ENCODE measurements at regions not wholly inside any gene's neighbourhood (a gene's known extent, or its start where the extent isn't known, plus 50 kb on each side); places are given as distances from the start of the nearest gene placed in this dataset.
"Not testable (repeated sequence)": the region's sequence is repeated elsewhere in the genome, so short reads cannot be mapped to it uniquely, and the experiment has no call there.

DNA sequence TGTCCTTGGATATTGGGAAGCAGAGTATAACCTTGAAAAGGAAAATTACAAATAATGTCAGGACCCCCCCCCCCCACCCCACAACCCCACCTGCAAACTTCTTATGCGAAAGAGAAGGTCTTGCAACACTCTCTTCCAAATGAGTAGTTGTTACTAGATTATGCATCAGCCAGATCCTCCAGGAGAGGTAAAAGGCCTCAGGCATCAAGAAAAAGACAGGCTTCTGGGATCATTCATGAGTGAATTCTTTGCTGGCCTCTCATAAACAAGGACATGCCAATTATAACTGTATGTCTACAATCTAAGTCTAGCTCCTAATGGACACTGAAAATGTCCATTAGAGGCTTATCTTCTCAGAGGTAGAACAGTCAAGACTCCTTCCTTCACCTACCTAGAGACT is 1443.3 kb downstream of the RAPGEF2 start:
- Histone ChIP-seq H3K4me1 (ENCODE audit: control insufficient read depth, insufficient read depth, low read length) (no peaks in the 10 kb centered on the region), H3K27me3 (ENCODE audit: control insufficient read depth, insufficient read depth, low read length) (no peaks in the 10 kb centered on the region), H3K36me3 (ENCODE audit: insufficient read depth, low read length) (no peaks in the 10 kb centered on the region), H3K4me3 (ENCODE audit: low read length) (no peak overlapping the region), H3K9me3 (replicated peaks; ENCODE audit: low read length) (no peaks in the 10 kb centered on the region), H3K4me2 (ENCODE audit: low read length) (no peak overlapping the region), H3K9ac (ENCODE audit: low read depth, low read length) (no peak overlapping the region)

DNA sequence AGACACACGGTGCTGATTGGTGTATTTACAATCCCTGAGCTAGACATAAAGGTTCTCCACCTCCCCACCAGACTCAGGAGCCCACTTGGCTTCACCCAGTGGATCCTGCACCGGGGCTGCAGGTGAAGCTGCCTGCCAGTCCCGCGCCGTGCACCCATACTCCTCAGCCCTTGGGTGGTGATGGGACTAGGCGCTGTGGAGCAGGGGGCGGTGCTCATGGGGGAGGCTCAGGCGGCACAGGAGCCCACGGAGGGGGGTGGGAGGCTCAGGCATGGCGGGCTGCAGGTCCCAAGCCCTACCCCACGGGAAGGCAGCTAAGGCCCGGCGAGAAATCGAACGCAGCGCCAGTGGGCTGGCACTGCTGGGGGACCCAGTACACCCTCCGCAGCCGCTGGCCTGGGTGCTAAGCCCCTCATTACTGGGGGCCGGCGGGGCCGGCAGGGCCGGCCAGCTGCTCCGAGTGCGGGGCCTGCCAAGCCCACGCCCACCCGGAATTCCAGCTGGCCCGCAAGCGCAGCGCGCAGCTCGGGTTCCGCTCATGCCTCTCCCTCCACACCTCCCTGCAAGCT is 1447.2 kb downstream of the RAPGEF2 start:
- H3K4me1 ChIP-seq (ENCODE audit: control insufficient read depth, insufficient read depth, low read length); H3K4me3 ChIP-seq (ENCODE audit: low read length); H3K36me3 ChIP-seq (ENCODE audit: insufficient read depth, low read length); H3K9me3 ChIP-seq (replicated peaks; ENCODE audit: low read length); H3K27me3 ChIP-seq (ENCODE audit: control insufficient read depth, insufficient read depth, low read length); H3K4me2 ChIP-seq (ENCODE audit: low read length); H3K9ac ChIP-seq (ENCODE audit: low read depth, low read length): not testable (repeated sequence)

DNA sequence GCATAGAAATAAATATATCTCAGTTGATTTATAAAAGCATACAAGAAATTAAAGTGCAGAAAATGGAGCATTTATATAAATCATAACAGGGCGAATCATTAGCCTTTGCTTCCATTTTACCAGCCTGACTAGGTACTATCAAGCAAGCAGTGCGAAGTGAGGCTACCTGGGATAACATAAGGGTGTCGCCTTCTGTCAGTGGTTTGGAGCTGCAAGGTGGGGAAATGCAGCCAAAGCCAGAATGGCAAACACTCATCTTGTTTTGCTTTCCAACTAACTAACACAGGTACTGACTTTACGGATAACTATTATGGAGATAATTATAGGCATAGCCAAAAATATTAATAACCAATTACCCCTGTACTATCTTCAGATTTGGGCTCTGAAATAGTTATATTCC is 1459.8 kb downstream of the RAPGEF2 start:
- no peaks in the 10 kb centered on the region for H3K4me1 ChIP-seq (ENCODE audit: control insufficient read depth, insufficient read depth, low read length)
- no peak overlapping the region for H3K4me3 ChIP-seq (ENCODE audit: low read length)
- H3K27me3 ChIP-seq (ENCODE audit: control insufficient read depth, insufficient read depth, low read length): no peaks in the 10 kb centered on the region
- H3K36me3 ChIP-seq (ENCODE audit: insufficient read depth, low read length): no peaks in the 10 kb centered on the region
- no peak overlapping the region for H3K4me2 ChIP-seq (ENCODE audit: low read length)
- no peak overlapping the region for H3K9ac ChIP-seq (ENCODE audit: low read depth, low read length)
- no peaks in the 10 kb centered on the region for H3K9me3 ChIP-seq (replicated peaks; ENCODE audit: low read length)

DNA sequence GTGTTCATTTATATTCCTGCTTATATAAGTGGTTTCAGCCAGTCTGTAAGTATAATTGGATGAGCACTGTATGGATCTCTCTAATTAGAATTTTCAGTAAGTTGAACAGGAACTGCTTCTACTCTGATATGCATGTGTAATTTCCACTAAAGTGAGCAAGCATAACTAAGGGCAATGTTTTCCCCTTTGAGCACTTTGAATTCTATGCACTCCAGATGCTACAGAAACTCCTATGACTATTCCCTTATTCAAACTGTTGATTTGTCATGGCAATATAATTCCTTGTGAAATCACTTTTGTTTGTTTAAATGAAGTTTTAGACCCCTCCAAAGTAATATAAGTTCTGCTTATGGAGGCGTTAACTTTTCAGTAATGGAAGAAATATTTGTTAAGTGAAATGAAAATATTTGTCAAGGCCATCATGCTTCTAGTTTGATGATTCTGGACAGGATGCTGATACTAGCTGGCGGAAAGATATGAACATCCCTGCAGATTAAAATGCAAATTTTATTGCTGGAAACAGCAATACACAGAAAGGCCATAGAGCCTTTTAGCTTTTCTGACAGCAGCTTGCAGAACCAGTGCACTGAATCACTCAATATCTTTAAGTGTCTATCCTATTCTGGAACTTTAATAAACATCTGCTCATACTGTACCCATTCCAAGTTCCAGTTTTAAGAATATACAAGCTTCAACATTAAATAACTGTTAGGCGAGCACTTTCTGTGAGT is 1460.8 kb downstream of the RAPGEF2 start:
- H3K4me3 ChIP-seq (ENCODE audit: low read length): no peak overlapping the region
- H3K36me3 ChIP-seq (ENCODE audit: insufficient read depth, low read length): no peaks in the 10 kb centered on the region
- H3K27me3 ChIP-seq (ENCODE audit: control insufficient read depth, insufficient read depth, low read length): no peaks in the 10 kb centered on the region
- no peak overlapping the region for H3K4me2 ChIP-seq (ENCODE audit: low read length)
- no peak overlapping the region for H3K9ac ChIP-seq (ENCODE audit: low read depth, low read length)
- H3K9me3 ChIP-seq (replicated peaks; ENCODE audit: low read length): no peaks in the 10 kb centered on the region
- no peaks in the 10 kb centered on the region for H3K4me1 ChIP-seq (ENCODE audit: control insufficient read depth, insufficient read depth, low read length)

DNA sequence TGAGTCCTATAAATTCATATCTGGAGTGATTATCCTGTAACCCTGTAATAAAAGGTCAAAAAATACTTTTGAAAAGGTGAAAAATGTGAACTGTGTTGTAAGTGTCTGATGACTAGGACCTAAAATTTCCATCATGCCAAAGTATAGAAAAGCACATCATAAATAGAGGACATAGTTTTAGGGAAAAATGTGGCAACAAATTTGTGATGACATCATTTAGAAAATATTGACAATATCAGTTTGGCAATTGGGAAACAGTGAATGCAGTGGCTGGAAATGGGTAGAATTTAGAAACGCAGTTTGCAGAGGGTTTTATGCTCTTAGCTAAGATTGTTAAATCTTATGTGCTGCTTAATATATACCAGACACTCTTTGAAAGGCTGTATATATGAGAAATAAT is 1464.8 kb downstream of the RAPGEF2 start:
- H3K36me3 ChIP-seq (ENCODE audit: insufficient read depth, low read length): no peaks in the 10 kb centered on the region
- no peak overlapping the region for H3K4me3 ChIP-seq (ENCODE audit: low read length)
- peaks cover 4% of the 10 kb centered on the region for H3K9me3 ChIP-seq (replicated peaks; ENCODE audit: low read length)
- H3K4me2 ChIP-seq (ENCODE audit: low read length): no peak overlapping the region
- no peak overlapping the region for H3K9ac ChIP-seq (ENCODE audit: low read depth, low read length)
- H3K27me3 ChIP-seq (ENCODE audit: control insufficient read depth, insufficient read depth, low read length): no peaks in the 10 kb centered on the region
- H3K4me1 ChIP-seq (ENCODE audit: control insufficient read depth, insufficient read depth, low read length): no peaks in the 10 kb centered on the region

DNA sequence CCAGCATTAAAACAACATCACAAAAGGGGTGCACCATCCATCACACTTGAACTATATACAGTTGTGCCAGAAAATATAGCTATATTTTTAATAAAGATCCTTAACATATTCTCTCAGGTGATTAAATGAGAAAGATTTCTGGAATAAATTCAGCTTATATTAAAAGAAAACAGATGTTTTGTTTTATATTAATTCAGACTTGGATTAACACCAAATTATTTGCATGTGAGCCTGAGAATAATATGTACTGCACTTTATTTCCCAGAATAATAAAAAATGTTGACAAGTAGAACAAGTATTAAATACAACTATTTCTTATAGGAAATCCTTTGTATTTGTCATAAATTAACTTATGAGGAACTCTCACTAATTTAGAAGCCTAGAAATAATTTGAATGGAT is 1467.4 kb downstream of the RAPGEF2 start:
- H3K36me3 ChIP-seq (ENCODE audit: insufficient read depth, low read length): no peaks in the 10 kb centered on the region
- H3K9me3 ChIP-seq (replicated peaks; ENCODE audit: low read length): peaks cover 4% of the 10 kb centered on the region
- H3K27me3 ChIP-seq (ENCODE audit: control insufficient read depth, insufficient read depth, low read length): no peaks in the 10 kb centered on the region
- no peak overlapping the region for H3K4me2 ChIP-seq (ENCODE audit: low read length)
- H3K4me3 ChIP-seq (ENCODE audit: low read length): no peak overlapping the region
- H3K9ac ChIP-seq (ENCODE audit: low read depth, low read length): no peak overlapping the region
- no peaks in the 10 kb centered on the region for H3K4me1 ChIP-seq (ENCODE audit: control insufficient read depth, insufficient read depth, low read length)

DNA sequence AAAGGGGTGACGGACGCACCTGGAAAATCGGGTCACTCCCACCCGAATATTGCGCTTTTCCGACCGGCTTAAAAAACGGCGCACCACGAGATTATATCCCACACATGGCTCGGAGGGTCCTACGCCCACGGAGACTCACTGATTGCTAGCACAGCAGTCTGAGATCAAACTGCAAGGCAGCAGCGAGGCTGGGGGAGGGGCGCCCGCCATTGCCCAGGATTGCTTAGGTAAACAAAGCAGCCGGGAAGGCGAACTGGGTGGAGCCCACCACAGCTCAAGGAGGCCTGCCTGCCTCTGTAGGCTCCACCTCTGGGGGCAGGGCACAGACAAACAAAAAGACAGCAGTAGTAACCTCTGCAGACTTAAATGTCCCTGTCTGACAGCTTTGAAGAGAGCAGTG is 1471.4 kb downstream of the RAPGEF2 start:
- not testable (repeated sequence) for H3K36me3 ChIP-seq (ENCODE audit: insufficient read depth, low read length); H3K27me3 ChIP-seq (ENCODE audit: control insufficient read depth, insufficient read depth, low read length); H3K9me3 ChIP-seq (replicated peaks; ENCODE audit: low read length); H3K4me1 ChIP-seq (ENCODE audit: control insufficient read depth, insufficient read depth, low read length); H3K9ac ChIP-seq (ENCODE audit: low read depth, low read length); H3K4me3 ChIP-seq (ENCODE audit: low read length); H3K4me2 ChIP-seq (ENCODE audit: low read length)

DNA sequence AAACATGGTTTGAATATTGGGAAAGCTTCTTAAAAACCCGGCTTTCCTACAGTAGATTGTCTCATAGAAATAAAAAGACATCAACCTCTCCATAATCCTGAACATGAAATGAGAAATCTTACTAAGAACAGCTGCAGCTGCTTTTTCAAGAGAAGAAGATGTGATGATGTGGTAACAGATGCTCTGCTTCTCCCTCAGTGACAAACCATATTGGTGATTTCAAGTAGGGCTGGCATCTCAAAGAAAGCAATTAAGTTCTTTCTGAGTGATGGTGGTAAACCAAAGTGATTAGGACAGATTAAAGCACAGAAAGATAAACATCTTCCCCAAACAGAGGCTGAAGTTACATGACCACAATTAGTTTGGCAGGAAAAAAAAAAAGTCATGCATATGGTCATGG is 1477.7 kb downstream of the RAPGEF2 start:
- H3K27me3 ChIP-seq (ENCODE audit: control insufficient read depth, insufficient read depth, low read length): no peaks in the 10 kb centered on the region
- H3K4me2 ChIP-seq (ENCODE audit: low read length): no peak overlapping the region
- H3K9ac ChIP-seq (ENCODE audit: low read depth, low read length): no peak overlapping the region

DNA sequence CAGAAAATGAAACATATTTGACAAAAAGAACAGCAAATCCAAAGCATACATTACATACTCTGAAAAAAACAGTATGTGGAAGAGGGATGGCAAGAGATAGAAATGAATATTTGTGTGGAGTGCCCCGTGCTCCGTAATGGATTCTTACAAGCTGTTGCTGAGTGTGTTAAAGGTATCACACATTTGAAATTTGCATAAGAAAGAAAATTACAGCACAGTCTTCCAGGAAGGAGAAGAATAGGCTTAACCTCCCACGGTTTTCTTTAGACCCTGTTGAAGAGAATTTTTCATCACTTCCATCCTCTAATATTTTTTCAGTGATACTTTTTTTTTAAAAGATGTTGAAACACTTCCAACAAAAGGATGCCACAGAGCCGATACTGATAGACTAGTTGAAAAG is 1489.4 kb downstream of the RAPGEF2 start:
- H3K4me1 ChIP-seq (ENCODE audit: control insufficient read depth, insufficient read depth, low read length): no peaks in the 10 kb centered on the region
- no peak overlapping the region for H3K9ac ChIP-seq (ENCODE audit: low read depth, low read length)
- no peak overlapping the region for H3K4me2 ChIP-seq (ENCODE audit: low read length)
- no peak overlapping the region for H3K4me3 ChIP-seq (ENCODE audit: low read length)
- H3K9me3 ChIP-seq (replicated peaks; ENCODE audit: low read length): no peaks in the 10 kb centered on the region
- no peaks in the 10 kb centered on the region for H3K36me3 ChIP-seq (ENCODE audit: insufficient read depth, low read length)
- H3K27me3 ChIP-seq (ENCODE audit: control insufficient read depth, insufficient read depth, low read length): no peaks in the 10 kb centered on the region

More for the DNA sequence above, 1477.7 kb downstream of the RAPGEF2 start:
- H3K4me3 ChIP-seq (ENCODE audit: low read length): no peak overlapping the region
- H3K9me3 ChIP-seq (replicated peaks; ENCODE audit: low read length): no peaks in the 10 kb centered on the region
- H3K4me1 ChIP-seq (ENCODE audit: control insufficient read depth, insufficient read depth, low read length): no peaks in the 10 kb centered on the region
- no peaks in the 10 kb centered on the region for H3K36me3 ChIP-seq (ENCODE audit: insufficient read depth, low read length)

DNA sequence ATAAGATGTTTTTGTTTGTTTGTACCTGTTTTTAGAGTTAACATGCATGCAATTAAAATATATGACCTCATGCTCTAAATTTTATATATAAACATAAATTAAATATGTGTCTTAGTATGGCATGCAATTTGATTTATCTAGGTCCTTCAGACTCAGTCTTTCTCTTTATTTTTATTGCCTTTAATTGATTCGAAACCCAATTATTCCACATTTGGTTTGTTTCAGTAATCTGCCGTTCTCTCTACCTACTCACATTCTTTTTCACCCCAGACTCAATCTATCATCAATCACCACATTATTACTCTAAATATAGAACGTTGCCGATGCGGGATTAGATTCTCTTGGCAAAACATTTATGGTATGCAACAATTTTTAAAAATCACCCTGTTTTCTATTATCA is 1492.8 kb downstream of the RAPGEF2 start:
- Histone ChIP-seq H3K4me2 (ENCODE audit: low read length) (no peak overlapping the region), H3K4me1 (ENCODE audit: control insufficient read depth, insufficient read depth, low read length) (no peaks in the 10 kb centered on the region), H3K27me3 (ENCODE audit: control insufficient read depth, insufficient read depth, low read length) (no peaks in the 10 kb centered on the region), H3K36me3 (ENCODE audit: insufficient read depth, low read length) (no peaks in the 10 kb centered on the region), H3K9ac (ENCODE audit: low read depth, low read length) (no peak overlapping the region), H3K9me3 (replicated peaks; ENCODE audit: low read length) (no peaks in the 10 kb centered on the region), H3K4me3 (ENCODE audit: low read length) (no peak overlapping the region)

DNA sequence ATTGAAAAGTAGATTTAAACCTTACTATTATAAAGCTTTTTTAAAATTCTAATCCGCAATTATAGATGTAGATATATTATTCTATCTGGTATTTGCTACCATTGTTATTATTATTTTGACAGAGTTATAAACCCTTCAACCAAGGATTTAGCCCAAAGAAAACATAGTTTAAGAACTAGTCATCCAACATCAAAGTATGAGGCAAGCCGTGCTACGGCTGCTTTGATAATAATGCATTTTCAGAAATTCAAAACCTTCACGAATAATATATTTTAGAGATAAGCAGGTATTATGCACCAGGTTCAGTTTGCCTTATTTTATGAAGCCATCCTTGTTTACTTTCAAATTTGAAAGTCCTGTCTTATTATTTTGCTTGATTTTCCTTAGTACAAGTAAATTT is 1501.7 kb downstream of the RAPGEF2 start:
- Histone ChIP-seq H3K9me3 (replicated peaks; ENCODE audit: low read length) (no peaks in the 10 kb centered on the region), H3K9ac (ENCODE audit: low read depth, low read length) (no peak overlapping the region), H3K4me1 (ENCODE audit: control insufficient read depth, insufficient read depth, low read length) (no peaks in the 10 kb centered on the region), H3K36me3 (ENCODE audit: insufficient read depth, low read length) (no peaks in the 10 kb centered on the region), H3K4me2 (ENCODE audit: low read length) (no peak overlapping the region), H3K4me3 (ENCODE audit: low read length) (no peak overlapping the region), H3K27me3 (ENCODE audit: control insufficient read depth, insufficient read depth, low read length) (no peaks in the 10 kb centered on the region)

DNA sequence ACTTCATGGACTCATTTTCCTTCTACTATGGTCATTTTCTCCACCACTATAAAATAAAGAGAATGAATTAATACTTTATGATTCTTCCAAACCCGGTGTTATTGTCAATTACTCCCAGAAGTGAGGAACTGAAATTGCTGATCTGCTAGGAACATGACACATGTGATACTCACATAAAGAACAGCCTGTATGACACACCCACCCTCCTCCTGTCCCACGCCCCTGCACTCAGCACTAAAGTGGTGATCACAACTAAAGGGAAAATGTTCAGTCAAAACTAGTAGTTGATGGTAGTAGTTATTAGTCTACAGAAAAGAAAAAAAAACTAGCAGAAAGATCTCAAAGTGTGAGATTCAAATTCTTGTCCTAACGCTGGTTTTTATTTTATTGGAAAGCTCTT is 1508.3 kb downstream of the RAPGEF2 start:
- no peaks in the 10 kb centered on the region for H3K9me3 ChIP-seq (replicated peaks; ENCODE audit: low read length)
- no peak overlapping the region for H3K4me2 ChIP-seq (ENCODE audit: low read length)
- H3K9ac ChIP-seq (ENCODE audit: low read depth, low read length): no peak overlapping the region
- H3K27me3 ChIP-seq (ENCODE audit: control insufficient read depth, insufficient read depth, low read length): no peaks in the 10 kb centered on the region
- no peaks in the 10 kb centered on the region for H3K4me1 ChIP-seq (ENCODE audit: control insufficient read depth, insufficient read depth, low read length)
- H3K4me3 ChIP-seq (ENCODE audit: low read length): no peak overlapping the region
- no peaks in the 10 kb centered on the region for H3K36me3 ChIP-seq (ENCODE audit: insufficient read depth, low read length)

Measured in skeletal muscle satellite cell (primary cell).